ENCODE measurements at regions not wholly inside any gene's neighbourhood (a gene's known extent, or its start where the extent isn't known, plus 50 kb on each side); places are given as distances from the start of the nearest gene placed in this dataset.

DNA sequence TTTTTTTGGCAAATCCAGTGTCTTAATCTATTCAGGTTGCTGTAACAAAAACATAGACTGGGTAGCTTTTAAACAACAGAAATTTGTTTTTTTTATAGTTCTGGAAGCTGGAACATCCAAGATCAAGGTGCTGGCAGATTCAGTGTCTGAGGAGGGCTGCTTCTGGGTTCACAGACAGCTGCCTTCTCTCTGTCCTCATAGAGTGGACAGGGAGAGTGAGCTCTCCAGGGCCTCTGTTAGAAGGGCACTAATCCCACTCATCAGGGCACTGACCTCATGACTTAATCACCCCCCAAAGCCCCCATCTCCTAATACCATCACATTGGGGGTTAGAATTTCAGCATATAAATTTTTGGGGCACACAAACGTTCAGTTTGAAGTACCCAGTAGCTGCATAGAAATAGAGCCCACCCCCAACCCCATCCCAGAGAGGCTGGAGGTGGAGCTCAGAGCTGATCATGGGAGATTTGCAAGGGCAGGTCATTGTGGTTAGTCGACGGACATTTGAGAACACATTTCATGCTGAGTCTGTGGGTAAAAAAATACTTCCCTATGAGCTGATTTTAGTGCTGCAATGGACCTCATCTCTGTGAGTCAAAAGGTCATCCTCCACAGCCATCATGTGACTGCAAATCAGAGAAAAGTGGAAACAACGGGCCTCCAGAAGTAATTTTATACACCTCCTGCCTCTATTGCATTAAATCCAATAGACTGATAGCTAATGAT is 203.1 kb upstream of the CADM1 start:
- H3K27ac ChIP-seq (ENCODE audit: low read depth, low read length), result no peak overlapping the region

DNA sequence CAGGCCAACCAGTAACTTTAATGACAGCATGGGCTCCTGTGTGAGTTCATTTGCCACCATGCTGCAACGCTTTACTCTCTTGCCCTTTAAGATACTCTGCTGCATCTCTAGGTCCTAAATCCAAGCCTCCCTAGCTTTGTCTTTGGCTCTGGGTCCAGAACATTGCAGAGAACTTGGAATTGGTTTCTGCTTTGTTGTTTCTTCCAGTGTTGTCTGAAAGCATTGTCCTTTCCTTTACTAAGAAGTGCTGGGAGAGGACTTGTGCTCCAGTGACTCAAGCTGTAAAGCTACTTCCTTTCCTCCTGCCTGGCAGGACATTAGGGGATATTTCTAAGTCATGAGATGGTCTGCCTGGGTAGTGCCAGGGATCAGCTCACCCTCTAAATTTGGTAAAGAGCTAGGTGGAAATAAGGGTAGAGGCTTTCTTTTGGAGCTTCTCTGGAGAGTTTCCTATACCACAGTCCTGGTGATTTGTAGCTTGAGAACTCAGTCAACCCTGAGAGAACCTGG is 202.5 kb upstream of the CADM1 start:
- H3K4me1 ChIP-seq (ENCODE audit: control insufficient read depth in 3 of 3, insufficient read depth in 3 of 3, low read length in 3 of 3), result peaks cover 2 to 15% (median 10%) of the 10 kb centered on the region in 3 donors
- H3K4me3 ChIP-seq (ENCODE audit: low read length in 3 of 3), result no peak overlapping the region
- H3K27me3 ChIP-seq (ENCODE audit: control insufficient read depth in 3 of 3, insufficient read depth in 3 of 3, low read length in 3 of 3), result peaks cover 0 to 3% (median 0%) of the 10 kb centered on the region in 3 donors
- no peaks in the 10 kb centered on the region for H3K36me3 ChIP-seq (ENCODE audit: control insufficient read depth in 3 of 3, insufficient read depth in 3 of 3, low read length in 3 of 3)
- no peak overlapping the region for H3K27ac ChIP-seq (ENCODE audit: low read depth, low read length)
- no peak overlapping the region for H3K9ac ChIP-seq (ENCODE audit: low read depth in 1 of 3, low read length in 3 of 3)
- H3K9me3 ChIP-seq (ENCODE audit: control insufficient read depth in 3 of 3, low read length in 3 of 3), result no peaks in the 10 kb centered on the region

More for the DNA sequence above, 203.1 kb upstream of the CADM1 start:
- H3K9ac ChIP-seq (ENCODE audit: low read depth in 1 of 3, low read length in 3 of 3), result no peak overlapping the region
- H3K4me1 ChIP-seq (ENCODE audit: control insufficient read depth in 3 of 3, insufficient read depth in 3 of 3, low read length in 3 of 3), result peaks cover 0 to 12% (median 5%) of the 10 kb centered on the region in 3 donors
- H3K36me3 ChIP-seq (ENCODE audit: control insufficient read depth in 3 of 3, insufficient read depth in 3 of 3, low read length in 3 of 3), result no peaks in the 10 kb centered on the region
- H3K4me3 ChIP-seq (ENCODE audit: low read length in 3 of 3), result no peak overlapping the region
- no peaks in the 10 kb centered on the region for H3K9me3 ChIP-seq (ENCODE audit: control insufficient read depth in 3 of 3, low read length in 3 of 3)
- H3K27me3 ChIP-seq (ENCODE audit: control insufficient read depth in 3 of 3, insufficient read depth in 3 of 3, low read length in 3 of 3), result peaks cover 0 to 3% (median 0%) of the 10 kb centered on the region in 3 donors

GRCh38 chr11:115705200-115705599 is 201.0 kb upstream of the CADM1 start:
- H3K9me3 ChIP-seq (ENCODE audit: control insufficient read depth in 3 of 3, low read length in 3 of 3), result no peaks in the 10 kb centered on the region
- no peak overlapping the region for H3K9ac ChIP-seq (ENCODE audit: low read depth in 1 of 3, low read length in 3 of 3)
- H3K27ac ChIP-seq (ENCODE audit: low read depth, low read length), result no peak overlapping the region
- H3K27me3 ChIP-seq (ENCODE audit: control insufficient read depth in 3 of 3, insufficient read depth in 3 of 3, low read length in 3 of 3), result no peaks in the 10 kb centered on the region
- peaks cover 11 to 22% (median 19%) of the 10 kb centered on the region in 3 donors for H3K4me1 ChIP-seq (ENCODE audit: control insufficient read depth in 3 of 3, insufficient read depth in 3 of 3, low read length in 3 of 3)
- no peak overlapping the region for H3K4me3 ChIP-seq (ENCODE audit: low read length in 3 of 3)
- H3K36me3 ChIP-seq (ENCODE audit: control insufficient read depth in 3 of 3, insufficient read depth in 3 of 3, low read length in 3 of 3), result no peaks in the 10 kb centered on the region

GRCh38 chr11:115700981-115701875 is 197.0 kb upstream of the CADM1 start:
- peaks cover 23 to 30% (median 26%) of the 10 kb centered on the region in 3 donors for H3K4me1 ChIP-seq (ENCODE audit: control insufficient read depth in 3 of 3, insufficient read depth in 3 of 3, low read length in 3 of 3)
- H3K9me3 ChIP-seq (ENCODE audit: control insufficient read depth in 3 of 3, low read length in 3 of 3), result no peaks in the 10 kb centered on the region
- no peak overlapping the region for H3K4me3 ChIP-seq (ENCODE audit: low read length in 3 of 3)
- no peak overlapping the region for H3K27ac ChIP-seq (ENCODE audit: low read depth, low read length)
- H3K36me3 ChIP-seq (ENCODE audit: control insufficient read depth in 3 of 3, insufficient read depth in 3 of 3, low read length in 3 of 3), result no peaks in the 10 kb centered on the region
- H3K27me3 ChIP-seq (ENCODE audit: control insufficient read depth in 3 of 3, insufficient read depth in 3 of 3, low read length in 3 of 3), result no peaks in the 10 kb centered on the region
- H3K9ac ChIP-seq (ENCODE audit: low read depth in 1 of 3, low read length in 3 of 3), result no peak overlapping the region

DNA sequence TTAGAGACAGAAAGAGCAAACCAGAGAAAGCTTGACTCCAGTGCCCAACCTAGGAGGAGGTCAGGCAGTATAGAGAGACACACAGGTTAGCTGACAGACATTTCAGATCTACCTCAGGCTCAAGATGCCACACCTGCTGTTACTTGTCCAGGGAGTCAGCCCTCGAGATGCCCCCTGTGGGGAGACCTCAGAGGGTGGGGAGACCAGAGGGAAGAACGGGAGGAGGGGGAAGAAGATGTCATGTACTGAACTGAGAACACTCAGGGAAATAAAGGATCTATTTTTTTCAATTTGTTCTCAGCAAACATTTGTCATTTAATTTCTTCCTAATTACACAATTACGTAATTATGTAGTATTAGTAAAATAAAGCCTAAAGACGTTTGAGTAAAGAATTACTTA is 196.3 kb upstream of the CADM1 start:
- Histone ChIP-seq H3K9ac (ENCODE audit: low read depth in 1 of 3, low read length in 3 of 3) (no peak overlapping the region), H3K4me1 (ENCODE audit: control insufficient read depth in 3 of 3, insufficient read depth in 3 of 3, low read length in 3 of 3) (peaks cover 23 to 35% (median 29%) of the 10 kb centered on the region in 3 donors), H3K27ac (ENCODE audit: low read depth, low read length) (no peak overlapping the region)

DNA sequence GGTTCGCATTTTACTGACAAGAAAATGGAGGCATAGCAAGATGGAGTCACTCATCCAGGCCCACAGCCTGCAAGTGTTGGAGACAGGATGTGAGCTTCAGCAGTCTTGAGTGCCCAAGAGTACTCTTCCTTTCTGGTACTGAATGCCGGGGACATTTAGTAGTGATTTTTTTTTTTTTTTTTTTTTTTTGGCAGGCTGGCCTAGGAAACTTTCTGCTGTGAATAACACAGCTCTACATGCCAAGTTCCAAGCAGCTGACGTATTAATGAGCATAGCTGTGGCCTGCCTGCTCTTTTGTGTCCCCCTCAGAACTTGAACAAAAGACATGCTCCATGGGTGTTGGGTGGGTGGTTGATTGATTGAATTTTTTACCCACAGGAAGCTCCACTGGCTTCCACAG is 195.5 kb upstream of the CADM1 start:
- Histone ChIP-seq H3K4me3 (ENCODE audit: low read length in 3 of 3) (no peak overlapping the region), H3K4me1 (ENCODE audit: control insufficient read depth in 3 of 3, insufficient read depth in 3 of 3, low read length in 3 of 3) (peaks cover 23 to 35% (median 29%) of the 10 kb centered on the region in 3 donors), H3K27ac (ENCODE audit: low read depth, low read length) (no peak overlapping the region)

More for the DNA sequence above, 196.3 kb upstream of the CADM1 start:
- H3K4me3 ChIP-seq (ENCODE audit: low read length in 3 of 3), result no peak overlapping the region
- no peaks in the 10 kb centered on the region for H3K27me3 ChIP-seq (ENCODE audit: control insufficient read depth in 3 of 3, insufficient read depth in 3 of 3, low read length in 3 of 3)
- no peaks in the 10 kb centered on the region for H3K9me3 ChIP-seq (ENCODE audit: control insufficient read depth in 3 of 3, low read length in 3 of 3)
- H3K36me3 ChIP-seq (ENCODE audit: control insufficient read depth in 3 of 3, insufficient read depth in 3 of 3, low read length in 3 of 3), result no peaks in the 10 kb centered on the region

GRCh38 chr11:115699326-115699725 is 195.1 kb upstream of the CADM1 start:
- H3K27ac ChIP-seq (ENCODE audit: low read depth, low read length), result no peak overlapping the region
- H3K4me1 ChIP-seq (ENCODE audit: control insufficient read depth in 3 of 3, insufficient read depth in 3 of 3, low read length in 3 of 3), result peaks cover 23 to 35% (median 29%) of the 10 kb centered on the region in 3 donors
- H3K36me3 ChIP-seq (ENCODE audit: control insufficient read depth in 3 of 3, insufficient read depth in 3 of 3, low read length in 3 of 3), result no peaks in the 10 kb centered on the region
- H3K4me3 ChIP-seq (ENCODE audit: low read length in 3 of 3), result no peak overlapping the region
- H3K9ac ChIP-seq (ENCODE audit: low read depth in 1 of 3, low read length in 3 of 3), result no peak overlapping the region
- no peaks in the 10 kb centered on the region for H3K9me3 ChIP-seq (ENCODE audit: control insufficient read depth in 3 of 3, low read length in 3 of 3)
- no peaks in the 10 kb centered on the region for H3K27me3 ChIP-seq (ENCODE audit: control insufficient read depth in 3 of 3, insufficient read depth in 3 of 3, low read length in 3 of 3)

More for the DNA sequence above, 195.5 kb upstream of the CADM1 start:
- Histone ChIP-seq H3K36me3 (ENCODE audit: control insufficient read depth in 3 of 3, insufficient read depth in 3 of 3, low read length in 3 of 3) (no peaks in the 10 kb centered on the region), H3K27me3 (ENCODE audit: control insufficient read depth in 3 of 3, insufficient read depth in 3 of 3, low read length in 3 of 3) (no peaks in the 10 kb centered on the region), H3K9ac (ENCODE audit: low read depth in 1 of 3, low read length in 3 of 3) (no peak overlapping the region), H3K9me3 (ENCODE audit: control insufficient read depth in 3 of 3, low read length in 3 of 3) (no peaks in the 10 kb centered on the region)

DNA sequence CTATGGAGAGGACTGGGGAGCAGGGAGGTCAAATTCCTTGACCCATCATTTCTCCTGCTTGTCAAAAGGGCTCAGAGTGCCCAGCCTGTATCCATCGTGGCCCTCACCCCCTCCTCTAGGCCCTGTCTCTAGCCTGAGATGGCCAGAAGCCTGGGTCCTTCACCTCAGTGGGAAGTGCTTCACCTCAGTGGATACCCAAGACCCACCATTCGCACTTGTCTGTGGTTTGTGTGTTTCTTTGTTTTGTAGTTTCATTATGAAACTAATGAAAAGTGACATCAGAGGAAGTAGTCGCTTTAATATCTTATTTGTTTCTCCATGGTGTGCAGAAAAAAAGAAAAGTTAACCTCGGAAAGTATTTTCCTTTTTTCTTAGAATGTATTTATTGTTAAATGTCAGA is 194.0 kb upstream of the CADM1 start:
- H3K9ac ChIP-seq (ENCODE audit: low read depth in 1 of 3, low read length in 3 of 3), result no peak overlapping the region
- H3K4me1 ChIP-seq (ENCODE audit: control insufficient read depth in 3 of 3, insufficient read depth in 3 of 3, low read length in 3 of 3), result peaks cover 23 to 35% (median 29%) of the 10 kb centered on the region in 3 donors
- no peak overlapping the region for H3K27ac ChIP-seq (ENCODE audit: low read depth, low read length)
- H3K9me3 ChIP-seq (ENCODE audit: control insufficient read depth in 3 of 3, low read length in 3 of 3), result no peaks in the 10 kb centered on the region
- H3K27me3 ChIP-seq (ENCODE audit: control insufficient read depth in 3 of 3, insufficient read depth in 3 of 3, low read length in 3 of 3), result no peaks in the 10 kb centered on the region
- H3K36me3 ChIP-seq (ENCODE audit: control insufficient read depth in 3 of 3, insufficient read depth in 3 of 3, low read length in 3 of 3), result no peaks in the 10 kb centered on the region
- H3K4me3 ChIP-seq (ENCODE audit: low read length in 3 of 3), result no peak overlapping the region

- no peak overlapping the region for H3K27ac ChIP-seq (ENCODE audit: low read depth, low read length)
- H3K9me3 ChIP-seq (ENCODE audit: control insufficient read depth in 3 of 3, low read length in 3 of 3), result no peaks in the 10 kb centered on the region
- peaks cover 20 to 29% (median 25%) of the 10 kb centered on the region in 3 donors for H3K4me1 ChIP-seq (ENCODE audit: control insufficient read depth in 3 of 3, insufficient read depth in 3 of 3, low read length in 3 of 3)
- H3K36me3 ChIP-seq (ENCODE audit: control insufficient read depth in 3 of 3, insufficient read depth in 3 of 3, low read length in 3 of 3), result no peaks in the 10 kb centered on the region
- no peaks in the 10 kb centered on the region for H3K27me3 ChIP-seq (ENCODE audit: control insufficient read depth in 3 of 3, insufficient read depth in 3 of 3, low read length in 3 of 3)
- H3K4me3 ChIP-seq (ENCODE audit: low read length in 3 of 3), result peak overlapping the region in 1 of 3 donors; percentile 29
- H3K9ac ChIP-seq (ENCODE audit: low read depth in 1 of 3, low read length in 3 of 3), result peak overlapping the region in 1 of 3 donors; percentile 40
Measured at GRCh38 chr11:115696563-115696962, 192.3 kb upstream of the CADM1 start.

Measured in skeletal muscle tissue (tissue), 3 donors.